CD14-positive monocyte (primary cell): ENCODE measurements at regions not wholly inside any gene's neighbourhood (a gene's known extent, or its start where the extent isn't known, plus 50 kb on each side); places are given as distances from the start of the nearest gene placed in this dataset.

ENCODE experiments used
- DNase-seq, 3 donors: peaks; one replicate each; pipeline ENCODE4 v3.0.0-alpha.2; 2011 to 2022
- H2AFZ ChIP-seq: 2 replicates; pipeline ENCODE4 v1.6.0; 2012; ENCODE audit warnings: mild to moderate bottlenecking, low read depth, low read length, inconsistent platforms; ENCODE audit not compliant: insufficient read depth, poor library complexity, severe bottlenecking
- H3K27ac ChIP-seq, 2 donors: 1 replicate in 1 of 2; 2 replicates in 1 of 2; pipeline ENCODE4 v1.5.1; 2012 to 2013; ENCODE audit warnings: low read length in 2 of 2, control low read depth in 1 of 2, inconsistent platforms in 1 of 2, low read depth in 1 of 2, mild to moderate bottlenecking in 1 of 2
- H3K27me3 ChIP-seq, 2 donors: one replicate each; pipeline versions ENCODE4 v1.6.0 to v1.6.1; 2011 to 2013; ENCODE audit warnings: low read length in 2 of 2; ENCODE audit not compliant: control insufficient read depth in 2 of 2, insufficient read depth in 2 of 2
- H3K36me3 ChIP-seq, 2 donors: replicated peaks in 1 of 2; 1 replicate in 1 of 2; 2 replicates in 1 of 2; pipeline versions ENCODE4 v1.5.1 to v1.6.1; 2012 to 2013; ENCODE audit warnings: low read length in 2 of 2, control low read depth in 1 of 2, inconsistent platforms in 1 of 2, mild to moderate bottlenecking in 1 of 2; ENCODE audit not compliant: insufficient read depth in 2 of 2, control insufficient read depth in 1 of 2
- H3K4me1 ChIP-seq, 2 donors: 1 replicate in 1 of 2; 2 replicates in 1 of 2; pipeline versions ENCODE4 v1.5.1 to v1.6.1; 2012 to 2013; ENCODE audit warnings: low read length in 2 of 2, control low read depth in 1 of 2, inconsistent platforms in 1 of 2, mild to moderate bottlenecking in 1 of 2, moderate library complexity in 1 of 2; ENCODE audit not compliant: insufficient read depth in 2 of 2, control insufficient read depth in 1 of 2
- H3K4me2 ChIP-seq: replicated peaks from 2 replicates; pipeline ENCODE3; 2012; ENCODE audit warnings: low read length, moderate library complexity, mild to moderate bottlenecking; ENCODE audit not compliant: poor library complexity, severe bottlenecking; ENCODE audit errors: extremely low read depth
- H3K4me3 ChIP-seq, 3 experiments: fragments of 200-600 bp in 1 of 3; sonication (generic) in 1 of 3; replicated peaks in 1 of 3; 1 replicate in 2 of 3; 2 replicates in 1 of 3; pipeline ENCODE4 v1.5.1; 2011 to 2013; ENCODE audit warnings: low read length in 3 of 3, mild to moderate bottlenecking in 3 of 3, control low read depth in 2 of 3, low read depth in 2 of 3, inconsistent platforms in 1 of 3, moderate library complexity in 1 of 3
- H3K79me2 ChIP-seq: 2 replicates; pipeline ENCODE4 v1.6.0; 2012; ENCODE audit warnings: mild to moderate bottlenecking, control low read depth, inconsistent platforms, low read length, moderate library complexity; ENCODE audit not compliant: insufficient read depth
- H3K9ac ChIP-seq: 2 replicates; pipeline ENCODE4 v1.6.0; 2017; ENCODE audit warnings: low read length, mild to moderate bottlenecking; ENCODE audit not compliant: insufficient read depth, poor library complexity, severe bottlenecking
- H3K9me3 ChIP-seq, 2 donors: replicated peaks in 1 of 2; 1 replicate in 1 of 2; 2 replicates in 1 of 2; pipeline versions ENCODE4 v1.5.1 to v1.6.1; 2012 to 2013; ENCODE audit warnings: low read length in 2 of 2, control low read depth in 1 of 2; ENCODE audit not compliant: control insufficient read depth in 1 of 2, insufficient read depth in 1 of 2
- H4K20me1 ChIP-seq: 2 replicates; pipeline ENCODE4 v1.6.0; 2012; ENCODE audit warnings: mild to moderate bottlenecking, low read length, control low read depth, moderate library complexity; ENCODE audit not compliant: insufficient read depth
- H3K27ac Mint-ChIP-seq, 7 donors: one replicate each; pipeline ENCODE4 v1.8.0; 2020; ENCODE audit warnings: mild to moderate bottlenecking in 7 of 7, mixed read lengths in 7 of 7, moderate library complexity in 6 of 7, inconsistent platforms in 2 of 7
- H3K27me3 Mint-ChIP-seq, 3 donors: one replicate each; pipeline ENCODE4 v1.8.0; 2021 to 2022; ENCODE audit warnings: low read depth in 3 of 3, mild to moderate bottlenecking in 3 of 3, mixed read lengths in 3 of 3, moderate library complexity in 3 of 3, inconsistent platforms in 1 of 3
- H3K36me3 Mint-ChIP-seq, 2 donors: one replicate each; pipeline ENCODE4 v1.8.0; 2020; ENCODE audit warnings: mixed read lengths in 2 of 2, inconsistent platforms in 1 of 2, mild to moderate bottlenecking in 1 of 2
- H3K4me1 Mint-ChIP-seq: one replicate; pipeline ENCODE4 v1.8.0; 2020; ENCODE audit warnings: mild to moderate bottlenecking, mixed read lengths
- H3K4me3 Mint-ChIP-seq, 2 donors: one replicate each; pipeline ENCODE4 v1.8.0; 2020; ENCODE audit warnings: mild to moderate bottlenecking in 2 of 2, mixed read lengths in 2 of 2, moderate library complexity in 1 of 2
- H3K9me3 Mint-ChIP-seq, 7 donors: one replicate each; pipeline ENCODE4 v1.8.0; 2020 to 2022; ENCODE audit warnings: mixed read lengths in 7 of 7, mild to moderate bottlenecking in 6 of 7, moderate library complexity in 6 of 7, inconsistent platforms in 2 of 7
- CTCF ChIP-seq: fragments of 200-600 bp; IDR thresholded peaks from one replicate; pipeline ENCODE4 v1.8.0; 2022; ENCODE audit warnings: antibody characterized with exemption, mild to moderate bottlenecking
- WGBS: methylation state at CpG from one replicate; pipeline ENCODE4 v1.1.5; 2013; ENCODE audit warnings: missing lambda C conversion rate; ENCODE audit not compliant: insufficient coverage; 5-methylcytosine and 5-hydroxymethylcytosine counted together
- intact Hi-C, 2 donors: fragments of 100-400 bp; cut with micrococcal nuclease; formaldehyde crosslinking; loops; one replicate each; pipeline versions ENCODE4 v1.15.0 to v1.15.1; 2023

- no peaks in the 10 kb centered on the region for H3K79me2 ChIP-seq
- H3K36me3 ChIP-seq, result peaks cover 0 to 2% of the 10 kb centered on the region in 2 donors
- no peak for DNase-seq
- TF ChIP-seq CTCF, result no peak
- no CpG with 5 or more reads among the region's 1 CpG for WGBS
- Mint-ChIP-seq H3K27ac (no peak overlapping the region), H3K4me3 (no peak overlapping the region), H3K4me1 (no peaks in the 10 kb centered on the region), H3K36me3 (peaks cover 0 to 4% of the 10 kb centered on the region in 2 donors), H3K9me3 (peaks cover 0 to 4% (median 0%) of the 10 kb centered on the region in 7 donors), H3K27me3 (no peaks in the 10 kb centered on the region)
- intact Hi-C loops, result no loop called here
- no peak overlapping the region for H3K4me3 ChIP-seq
- no peaks in the 10 kb centered on the region for H3K9me3 ChIP-seq
- no peak overlapping the region for H2AFZ ChIP-seq
- no peak overlapping the region for H3K9ac ChIP-seq
- no peak overlapping the region for H3K4me2 ChIP-seq
- H3K27ac ChIP-seq, result no peak overlapping the region
- no peaks in the 10 kb centered on the region for H4K20me1 ChIP-seq
- no peaks in the 10 kb centered on the region for H3K4me1 ChIP-seq
- H3K27me3 ChIP-seq, result no peaks in the 10 kb centered on the region
These were observed 77.6 kb upstream of the RAB40AL start for GRCh38 chrX:102859550-102859871.

DNA sequence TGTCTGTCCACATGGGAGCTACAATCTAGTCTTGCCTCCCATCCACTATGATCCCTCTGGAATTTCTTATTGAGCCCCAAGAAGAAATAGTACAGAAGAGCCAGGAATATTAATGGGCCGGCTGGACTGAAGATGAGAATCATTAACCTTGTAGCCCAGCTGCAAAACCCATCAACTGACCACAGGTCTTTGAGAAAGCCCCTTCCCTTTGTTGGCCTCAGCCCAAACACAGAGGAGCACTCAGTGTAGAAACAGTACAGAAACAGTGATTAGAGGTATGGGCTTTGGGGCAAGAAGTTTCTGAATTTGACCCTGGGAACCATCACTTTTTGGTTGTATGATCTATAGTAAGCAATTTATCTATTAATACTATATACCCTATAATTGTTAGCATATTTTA, 76.8 kb upstream of the RAB40AL start:
- no peaks in the 10 kb centered on the region for H3K4me1 ChIP-seq
- H3K4me3 Mint-ChIP-seq, result no peak overlapping the region
- H3K27ac Mint-ChIP-seq, result no peak overlapping the region
- H2AFZ ChIP-seq, result no peak overlapping the region
- no peak for DNase-seq
- peaks cover 0 to 4% (median 0%) of the 10 kb centered on the region in 7 donors for H3K9me3 Mint-ChIP-seq
- peaks cover 0 to 2% (median 0%) of the 10 kb centered on the region in 3 donors for H3K27me3 Mint-ChIP-seq
- H3K9ac ChIP-seq, result no peak overlapping the region
- H3K79me2 ChIP-seq, result no peaks in the 10 kb centered on the region
- no peaks in the 10 kb centered on the region for H4K20me1 ChIP-seq
- intact Hi-C loops, result no loop called here
- no peaks in the 10 kb centered on the region for H3K9me3 ChIP-seq
- peaks cover 0 to 7% of the 10 kb centered on the region in 2 donors for H3K36me3 Mint-ChIP-seq
- H3K27me3 ChIP-seq, result no peaks in the 10 kb centered on the region
- peaks cover 0 to 2% of the 10 kb centered on the region in 2 donors for H3K36me3 ChIP-seq
- no peak for TF ChIP-seq CTCF
- H3K4me2 ChIP-seq, result no peak overlapping the region
- no peaks in the 10 kb centered on the region for H3K4me1 Mint-ChIP-seq
- H3K27ac ChIP-seq, result no peak overlapping the region
- WGBS, result no CpG with 5 or more reads among the region's 1 CpG
- no peak overlapping the region for H3K4me3 ChIP-seq
